ENCODE measurements at regions not wholly inside any gene's neighbourhood (a gene's known extent, or its start where the extent isn't known, plus 50 kb on each side); places are given as distances from the start of the nearest gene placed in this dataset.

DNA sequence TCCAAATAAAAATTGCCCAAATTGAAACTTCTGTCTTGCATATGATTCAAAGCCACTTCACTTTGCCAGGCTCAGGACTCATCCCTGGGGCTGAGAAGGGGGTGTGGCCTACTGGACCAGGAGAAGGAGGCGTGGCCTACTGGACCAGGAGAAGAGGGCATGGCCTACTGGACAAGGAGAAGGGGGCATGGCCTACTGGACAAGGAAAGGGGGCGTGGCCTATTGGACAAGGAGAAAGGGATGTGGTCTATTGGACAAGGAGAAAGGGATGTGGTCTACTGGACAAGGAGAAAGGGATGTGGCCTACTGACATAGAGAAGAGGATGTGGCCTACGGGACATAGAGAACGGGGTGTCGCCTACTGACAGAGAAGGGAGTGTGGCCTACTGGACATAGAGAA, 405.3 kb downstream of the RRAGC start:
- TF ChIP-seq POLR2AphosphoS5 (IDR thresholded peaks at IDR 0.05; ENCODE audit: low read depth, low read length) (no peak), FOXP2 (optimal IDR thresholded peaks at IDR 0.05; ENCODE audit: borderline replicate concordance, extremely low read depth, extremely low read length, insufficient read depth) (no peak), SIN3A (IDR thresholded peaks at IDR 0.05; ENCODE audit: borderline replicate concordance, insufficient read depth, low read length) (no peak), TAF1 (IDR thresholded peaks at IDR 0.05; ENCODE audit: borderline replicate concordance, insufficient read depth, low read length) (no peak)
- TF ChIP-seq, protein P1, sequence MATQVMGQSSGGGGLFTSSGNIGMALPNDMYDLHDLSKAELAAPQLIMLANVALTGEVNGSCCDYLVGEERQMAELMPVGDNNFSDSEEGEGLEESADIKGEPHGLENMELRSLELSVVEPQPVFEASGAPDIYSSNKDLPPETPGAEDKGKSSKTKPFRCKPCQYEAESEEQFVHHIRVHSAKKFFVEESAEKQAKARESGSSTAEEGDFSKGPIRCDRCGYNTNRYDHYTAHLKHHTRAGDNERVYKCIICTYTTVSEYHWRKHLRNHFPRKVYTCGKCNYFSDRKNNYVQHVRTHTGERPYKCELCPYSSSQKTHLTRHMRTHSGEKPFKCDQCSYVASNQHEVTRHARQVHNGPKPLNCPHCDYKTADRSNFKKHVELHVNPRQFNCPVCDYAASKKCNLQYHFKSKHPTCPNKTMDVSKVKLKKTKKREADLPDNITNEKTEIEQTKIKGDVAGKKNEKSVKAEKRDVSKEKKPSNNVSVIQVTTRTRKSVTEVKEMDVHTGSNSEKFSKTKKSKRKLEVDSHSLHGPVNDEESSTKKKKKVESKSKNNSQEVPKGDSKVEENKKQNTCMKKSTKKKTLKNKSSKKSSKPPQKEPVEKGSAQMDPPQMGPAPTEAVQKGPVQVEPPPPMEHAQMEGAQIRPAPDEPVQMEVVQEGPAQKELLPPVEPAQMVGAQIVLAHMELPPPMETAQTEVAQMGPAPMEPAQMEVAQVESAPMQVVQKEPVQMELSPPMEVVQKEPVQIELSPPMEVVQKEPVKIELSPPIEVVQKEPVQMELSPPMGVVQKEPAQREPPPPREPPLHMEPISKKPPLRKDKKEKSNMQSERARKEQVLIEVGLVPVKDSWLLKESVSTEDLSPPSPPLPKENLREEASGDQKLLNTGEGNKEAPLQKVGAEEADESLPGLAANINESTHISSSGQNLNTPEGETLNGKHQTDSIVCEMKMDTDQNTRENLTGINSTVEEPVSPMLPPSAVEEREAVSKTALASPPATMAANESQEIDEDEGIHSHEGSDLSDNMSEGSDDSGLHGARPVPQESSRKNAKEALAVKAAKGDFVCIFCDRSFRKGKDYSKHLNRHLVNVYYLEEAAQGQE (IDR thresholded peaks at IDR 0.05; ENCODE audit: insufficient read depth in 1 of 2, low read depth in 2 of 2, low read length in 2 of 2): no peak

Measured in PFSK-1 (cell line).